ENCODE measurements at regions not wholly inside any gene's neighbourhood (a gene's known extent, or its start where the extent isn't known, plus 50 kb on each side); places are given as distances from the start of the nearest gene placed in this dataset.

DNA sequence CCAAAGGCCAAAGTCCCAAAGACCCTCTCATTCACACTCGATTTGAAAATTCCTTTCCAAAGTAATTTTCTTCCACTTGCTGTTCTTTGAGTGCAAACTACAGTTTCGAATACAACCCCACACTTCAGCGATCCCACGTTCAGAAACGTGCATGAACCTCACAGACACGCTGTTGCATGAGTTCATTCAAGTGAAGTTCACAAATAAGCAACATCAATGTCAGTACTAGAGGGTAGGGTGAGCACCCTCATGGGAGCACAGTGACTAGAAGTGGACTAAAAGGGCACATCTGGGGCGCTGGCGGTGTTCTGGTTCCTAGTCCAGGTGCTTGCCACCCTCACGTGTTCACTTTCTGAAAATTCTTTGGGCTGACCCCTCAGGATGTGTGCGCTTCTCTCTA is 59.0 kb downstream of the FAM50B start:
- H3K4me3 Mint-ChIP-seq: no peak overlapping the region
- H3K4me1 Mint-ChIP-seq (ENCODE audit: low read depth): peaks cover 46% of the 10 kb centered on the region
- DNase-seq: no peak
- no peaks in the 10 kb centered on the region for H3K36me3 Mint-ChIP-seq (ENCODE audit: low read depth)
- no peaks in the 10 kb centered on the region for H3K27me3 Mint-ChIP-seq (ENCODE audit: insufficient read depth)
- H3K9me3 Mint-ChIP-seq: no peaks in the 10 kb centered on the region
- no peak overlapping the region for H3K27ac Mint-ChIP-seq
- TF ChIP-seq, protein P1, sequence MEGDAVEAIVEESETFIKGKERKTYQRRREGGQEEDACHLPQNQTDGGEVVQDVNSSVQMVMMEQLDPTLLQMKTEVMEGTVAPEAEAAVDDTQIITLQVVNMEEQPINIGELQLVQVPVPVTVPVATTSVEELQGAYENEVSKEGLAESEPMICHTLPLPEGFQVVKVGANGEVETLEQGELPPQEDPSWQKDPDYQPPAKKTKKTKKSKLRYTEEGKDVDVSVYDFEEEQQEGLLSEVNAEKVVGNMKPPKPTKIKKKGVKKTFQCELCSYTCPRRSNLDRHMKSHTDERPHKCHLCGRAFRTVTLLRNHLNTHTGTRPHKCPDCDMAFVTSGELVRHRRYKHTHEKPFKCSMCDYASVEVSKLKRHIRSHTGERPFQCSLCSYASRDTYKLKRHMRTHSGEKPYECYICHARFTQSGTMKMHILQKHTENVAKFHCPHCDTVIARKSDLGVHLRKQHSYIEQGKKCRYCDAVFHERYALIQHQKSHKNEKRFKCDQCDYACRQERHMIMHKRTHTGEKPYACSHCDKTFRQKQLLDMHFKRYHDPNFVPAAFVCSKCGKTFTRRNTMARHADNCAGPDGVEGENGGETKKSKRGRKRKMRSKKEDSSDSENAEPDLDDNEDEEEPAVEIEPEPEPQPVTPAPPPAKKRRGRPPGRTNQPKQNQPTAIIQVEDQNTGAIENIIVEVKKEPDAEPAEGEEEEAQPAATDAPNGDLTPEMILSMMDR (IDR thresholded peaks at IDR 0.05): no peak

DNA sequence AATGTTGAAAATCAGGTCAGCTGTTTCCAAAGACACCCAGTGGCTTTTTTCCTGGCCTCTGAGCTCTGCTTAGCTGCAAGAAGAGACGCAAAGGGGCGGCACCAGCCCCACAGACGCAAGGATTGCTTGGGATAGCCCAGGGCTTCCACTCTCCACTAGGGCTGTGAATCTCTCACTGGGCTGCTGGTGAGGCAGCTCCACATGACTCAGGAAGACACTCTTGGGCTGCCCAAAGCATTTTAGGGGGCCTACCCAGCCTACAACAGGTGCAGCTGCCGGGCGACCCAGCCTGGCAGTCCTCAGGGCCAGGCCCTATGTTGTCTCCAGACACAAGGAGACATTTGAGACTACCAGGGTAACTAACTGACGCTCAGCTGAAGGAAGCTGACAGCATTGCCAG is 59.8 kb downstream of the FAM50B start:
- Mint-ChIP-seq H3K36me3 (ENCODE audit: low read depth) (peaks cover under 1% of the 10 kb centered on the region; the same call in 1 of the 2 replicates), H3K27me3 (ENCODE audit: insufficient read depth) (no peaks in the 10 kb centered on the region), H3K4me3 (no peak overlapping the region), H3K9me3 (no peaks in the 10 kb centered on the region), H3K27ac (no peak overlapping the region), H3K4me1 (ENCODE audit: low read depth) (peaks cover 54% of the 10 kb centered on the region)
- no peak for DNase-seq
- TF ChIP-seq, protein P1 (IDR thresholded peaks at IDR 0.05): no peak

DNA sequence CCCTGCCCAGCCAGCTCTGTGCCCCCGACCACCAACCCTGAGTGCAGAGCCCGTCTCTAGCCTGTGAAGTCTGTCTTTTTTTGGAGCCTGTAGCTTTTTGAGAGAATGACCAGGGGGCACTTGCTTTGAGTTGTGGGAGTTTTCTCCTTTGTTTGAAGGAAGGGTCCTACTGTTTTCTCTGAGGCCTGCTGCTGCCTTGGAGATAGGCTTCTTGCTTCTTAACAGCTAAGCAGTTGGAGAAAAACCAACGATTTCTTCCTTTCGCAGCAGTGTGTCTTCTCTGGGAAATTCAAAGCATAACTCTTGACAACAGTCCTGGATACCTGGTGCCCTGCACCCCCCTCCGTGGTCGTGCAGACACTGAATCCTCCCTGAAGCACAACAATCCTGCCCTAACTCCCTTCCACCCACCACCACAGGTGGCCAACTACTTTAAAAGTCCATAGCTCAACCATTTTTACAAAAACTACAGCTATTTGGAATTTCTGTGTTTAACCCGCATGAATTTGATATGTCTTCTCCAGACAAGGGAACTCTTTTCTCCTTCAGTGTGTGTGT is 61.0 kb downstream of the FAM50B start:
- Mint-ChIP-seq H3K9me3 (no peaks in the 10 kb centered on the region), H3K4me3 (no peak overlapping the region), H3K27me3 (ENCODE audit: insufficient read depth) (no peaks in the 10 kb centered on the region), H3K27ac (no peak overlapping the region), H3K36me3 (ENCODE audit: low read depth) (peaks cover 6% of the 10 kb centered on the region; the same call in 1 of the 2 replicates), H3K4me1 (ENCODE audit: low read depth) (peaks cover 59% of the 10 kb centered on the region)
- no peak for DNase-seq
- TF ChIP-seq, protein P1 (IDR thresholded peaks at IDR 0.05): no peak

DNA sequence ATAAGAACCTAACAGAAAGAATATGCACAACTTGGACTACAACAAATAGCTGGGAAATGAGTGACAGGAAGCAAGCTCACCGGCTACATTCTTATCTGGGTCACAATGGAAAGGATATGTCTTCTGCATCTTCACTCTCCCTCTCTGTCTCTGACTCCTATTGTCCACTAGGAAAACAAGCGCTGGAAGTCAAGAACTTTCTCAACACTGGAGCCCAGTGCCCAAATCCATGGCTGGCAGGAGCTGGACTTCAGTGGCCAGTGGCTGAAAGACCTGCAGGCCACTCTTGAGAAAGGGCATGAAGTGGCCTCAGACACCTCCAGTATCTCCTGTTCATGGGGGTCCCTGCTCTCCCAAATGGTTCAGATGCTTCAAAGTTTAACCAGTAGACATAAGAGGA is 62.0 kb downstream of the FAM50B start:
- Mint-ChIP-seq H3K4me3 (peak overlapping the region; percentile 78), H3K9me3 (no peaks in the 10 kb centered on the region), H3K27ac (peak overlapping the region; percentile 78), H3K36me3 (ENCODE audit: low read depth) (peaks cover 12% of the 10 kb centered on the region; the same call in 1 of the 2 replicates), H3K27me3 (ENCODE audit: insufficient read depth) (no peaks in the 10 kb centered on the region), H3K4me1 (ENCODE audit: low read depth) (peaks cover 60% of the 10 kb centered on the region)
- TF ChIP-seq, protein P1 (IDR thresholded peaks at IDR 0.05): no peak
- no peak for DNase-seq

DNA sequence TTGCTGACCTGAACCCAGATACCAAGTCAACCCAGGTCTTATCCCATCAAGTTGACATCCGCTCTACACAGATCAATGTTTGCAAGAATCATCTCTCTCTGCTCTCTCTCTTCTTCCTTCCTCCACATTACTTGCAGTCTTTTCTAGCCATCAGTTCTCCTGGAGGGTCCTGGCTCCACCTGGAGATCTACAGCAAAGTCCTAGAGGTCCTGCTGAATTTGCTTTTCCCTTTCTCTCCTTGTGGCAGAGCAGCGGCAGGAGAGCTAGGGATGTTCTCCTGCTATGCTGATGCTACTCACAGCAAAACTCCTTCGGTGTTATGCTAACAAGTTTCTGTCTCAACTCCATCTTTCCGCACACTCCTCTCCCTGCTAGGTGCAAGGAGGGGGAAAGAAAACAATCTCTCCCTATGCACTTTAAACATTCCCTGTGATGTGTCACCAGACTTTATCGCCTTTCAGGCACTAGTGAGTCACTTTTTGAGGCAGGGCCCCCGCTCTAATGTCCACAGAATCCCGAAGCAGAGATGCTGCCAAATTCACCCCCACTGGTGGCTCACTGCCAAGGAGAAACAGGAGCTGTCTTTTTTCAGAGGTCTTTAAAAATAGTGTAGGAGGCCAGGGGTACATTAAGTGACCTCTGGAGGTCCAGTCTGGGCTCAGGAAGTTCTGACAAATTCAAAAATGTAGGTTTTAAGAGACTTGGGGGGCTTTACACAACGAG is 62.6 kb downstream of the FAM50B start:
- H3K9me3 Mint-ChIP-seq: no peaks in the 10 kb centered on the region
- H3K27ac Mint-ChIP-seq: peak overlapping the region; percentile 78
- H3K36me3 Mint-ChIP-seq (ENCODE audit: low read depth): peaks cover 12% of the 10 kb centered on the region; the same call in 1 of the 2 replicates
- TF ChIP-seq, protein P1 (IDR thresholded peaks at IDR 0.05): no peak
- no peaks in the 10 kb centered on the region for H3K27me3 Mint-ChIP-seq (ENCODE audit: insufficient read depth)
- peak; percentile 82 for DNase-seq
- H3K4me3 Mint-ChIP-seq: peak overlapping the region; percentile 78
- H3K4me1 Mint-ChIP-seq (ENCODE audit: low read depth): peaks cover 60% of the 10 kb centered on the region

Measured in HFFc6 (cell line).